SU-DHL-6 (cell line): ENCODE measurements at regions not wholly inside any gene's neighbourhood (a gene's known extent, or its start where the extent isn't known, plus 50 kb on each side); places are given as distances from the start of the nearest gene placed in this dataset.

Experiments
- CTCF ChIP-seq: fragments of 200-600 bp; sonication (generic); IDR thresholded peaks from one replicate; pipeline ENCODE4 v1.5.1; 2017; ENCODE audit warnings: antibody characterized with exemption, mild to moderate bottlenecking, low read length, moderate library complexity; ENCODE audit not compliant: insufficient read depth, poor library complexity, severe bottlenecking
- EZH2phosphoT487 ChIP-seq: fragments of 200-600 bp; sonication (generic), shearing (Covaris generic); conservative IDR thresholded peaks from 2 replicates; pipeline ENCODE4 v1.6.1; 2018; ENCODE audit warnings: mild to moderate bottlenecking, antibody characterized with exemption, low read length, moderate library complexity, mixed read lengths

GRCh38 chr3:104610730-104611652 lies 755.7 kb upstream of the ALCAM start:
- TF ChIP-seq EZH2phosphoT487 (no peak), CTCF (no peak)
